Right lobe of liver (tissue), 4 donors: ENCODE measurements at regions not wholly inside any gene's neighbourhood (a gene's known extent, or its start where the extent isn't known, plus 50 kb on each side); places are given as distances from the start of the nearest gene placed in this dataset.

Experiments used
- POLR2A ChIP-seq: fragments of 450-650 bp; IDR thresholded peaks from one replicate; pipeline ENCODE4 v1.6.1; 2017; ENCODE audit warnings: antibody characterized with exemption, mild to moderate bottlenecking
- TF ChIP-seq, protein P1 (sequence below), 4 donors: fragments of 200-600 bp in 3 of 4; fragments of 450-650 bp in 1 of 4; IDR thresholded peaks; one replicate each; pipeline versions ENCODE4 v1.5.1 to v1.8.0; 2016 to 2022; ENCODE audit warnings: antibody characterized with exemption in 4 of 4, mild to moderate bottlenecking in 2 of 4
- donor health status: DM: no; HTN: no; CAD: no.
- donor health status: DM: no; HTN: no; CAD: no.
- donor health status: DM: no; HTN: yes; CAD: no.

DNA sequence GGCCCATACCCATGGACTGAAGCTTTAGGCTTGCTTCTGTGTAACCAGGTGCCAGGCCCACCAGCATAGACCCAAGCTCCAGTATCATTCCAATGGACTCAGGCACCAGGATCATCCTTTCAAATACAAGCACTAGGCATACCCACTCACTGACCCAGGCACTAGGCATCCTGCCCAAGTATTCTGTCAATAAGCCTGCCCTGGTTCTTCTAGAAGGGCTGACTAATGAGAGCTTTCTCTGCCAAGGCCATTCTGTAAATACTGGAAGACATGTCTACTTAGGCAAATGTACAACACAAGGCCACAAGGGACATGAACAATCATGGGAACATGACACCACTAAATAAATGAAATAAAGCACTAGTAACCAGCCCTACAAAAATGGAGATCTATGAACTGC lies 352.2 kb downstream of the FSCB start:
- TF ChIP-seq, protein P1, sequence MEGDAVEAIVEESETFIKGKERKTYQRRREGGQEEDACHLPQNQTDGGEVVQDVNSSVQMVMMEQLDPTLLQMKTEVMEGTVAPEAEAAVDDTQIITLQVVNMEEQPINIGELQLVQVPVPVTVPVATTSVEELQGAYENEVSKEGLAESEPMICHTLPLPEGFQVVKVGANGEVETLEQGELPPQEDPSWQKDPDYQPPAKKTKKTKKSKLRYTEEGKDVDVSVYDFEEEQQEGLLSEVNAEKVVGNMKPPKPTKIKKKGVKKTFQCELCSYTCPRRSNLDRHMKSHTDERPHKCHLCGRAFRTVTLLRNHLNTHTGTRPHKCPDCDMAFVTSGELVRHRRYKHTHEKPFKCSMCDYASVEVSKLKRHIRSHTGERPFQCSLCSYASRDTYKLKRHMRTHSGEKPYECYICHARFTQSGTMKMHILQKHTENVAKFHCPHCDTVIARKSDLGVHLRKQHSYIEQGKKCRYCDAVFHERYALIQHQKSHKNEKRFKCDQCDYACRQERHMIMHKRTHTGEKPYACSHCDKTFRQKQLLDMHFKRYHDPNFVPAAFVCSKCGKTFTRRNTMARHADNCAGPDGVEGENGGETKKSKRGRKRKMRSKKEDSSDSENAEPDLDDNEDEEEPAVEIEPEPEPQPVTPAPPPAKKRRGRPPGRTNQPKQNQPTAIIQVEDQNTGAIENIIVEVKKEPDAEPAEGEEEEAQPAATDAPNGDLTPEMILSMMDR (IDR thresholded peaks at IDR 0.05): no peak
- no peak for TF ChIP-seq POLR2A
